Hepatocyte (in vitro differentiated cells): ENCODE measurements at regions not wholly inside any gene's neighbourhood (a gene's known extent, or its start where the extent isn't known, plus 50 kb on each side); places are given as distances from the start of the nearest gene placed in this dataset.

Experiments used
- DNase-seq: peaks from one replicate; pipeline ENCODE4 v3.0.0-alpha.2; 2016; ENCODE audit warnings: low spot score
- H2AFZ ChIP-seq: fragments of 200-600 bp; sonication (generic); 2 replicates; pipeline ENCODE4 v1.6.0; 2016; ENCODE audit warnings: antibody characterized with exemption, mild to moderate bottlenecking
- H3K27ac ChIP-seq: fragments of 200-600 bp; sonication (generic); 2 replicates; pipeline ENCODE4 v1.5.1; 2016; ENCODE audit warnings: mild to moderate bottlenecking
- H3K27me3 ChIP-seq: fragments of 200-600 bp; sonication (generic); 2 replicates; pipeline ENCODE4 v1.6.1; 2016
- H3K36me3 ChIP-seq: fragments of 200-600 bp; sonication (generic); replicated peaks from 2 replicates; pipeline ENCODE4 v1.5.1; 2016; ENCODE audit warnings: low read depth; ENCODE audit not compliant: insufficient read depth
- H3K4me1 ChIP-seq: fragments of 200-600 bp; sonication (generic); 2 replicates; pipeline ENCODE4 v1.5.1; 2016; ENCODE audit warnings: mild to moderate bottlenecking, moderate library complexity; ENCODE audit not compliant: insufficient read depth
- H3K4me2 ChIP-seq: fragments of 200-600 bp; sonication (generic); 2 replicates; pipeline ENCODE4 v1.6.0; 2016
- H3K4me3 ChIP-seq: fragments of 200-600 bp; sonication (generic); 2 replicates; pipeline ENCODE4 v1.5.1; 2016; ENCODE audit warnings: mild to moderate bottlenecking
- H3K79me2 ChIP-seq: fragments of 200-600 bp; sonication (generic); 2 replicates; pipeline ENCODE4 v1.6.0; 2017; ENCODE audit warnings: mild to moderate bottlenecking
- H3K9me2 ChIP-seq: fragments of 200-600 bp; sonication (generic); replicated peaks from 2 replicates; pipeline ENCODE4 v1.6.0; 2017; ENCODE audit warnings: mild to moderate bottlenecking; ENCODE audit not compliant: insufficient read depth
- H3K9me3 ChIP-seq: fragments of 200-600 bp; sonication (generic); 2 replicates; pipeline ENCODE4 v1.5.1; 2016; ENCODE audit warnings: low read depth, mild to moderate bottlenecking
- H4K20me1 ChIP-seq: fragments of 200-600 bp; sonication (generic); 2 replicates; pipeline ENCODE4 v1.6.0; 2016; ENCODE audit warnings: mild to moderate bottlenecking; ENCODE audit not compliant: insufficient read depth, poor library complexity, severe bottlenecking
- CTCF ChIP-seq: fragments of 200-600 bp; sonication (generic); IDR thresholded peaks from 2 replicates; pipeline ENCODE4 v1.5.1; 2016; ENCODE audit warnings: antibody characterized with exemption, mild to moderate bottlenecking; ENCODE audit not compliant: poor library complexity
- EZH2 ChIP-seq: fragments of 200-600 bp; sonication (generic); IDR thresholded peaks from 2 replicates; pipeline ENCODE4 v1.6.1; 2016; ENCODE audit warnings: antibody characterized with exemption, mild to moderate bottlenecking, borderline replicate concordance
- EZH2phosphoT487 ChIP-seq: fragments of 200-600 bp; sonication (generic); IDR thresholded peaks from one replicate; pipeline ENCODE4 v1.6.1; 2018; ENCODE audit warnings: antibody characterized with exemption, mild to moderate bottlenecking, low read depth, moderate library complexity; ENCODE audit not compliant: unreplicated experiment, severe bottlenecking
- WGBS: methylation state at CpG from one replicate; pipeline ENCODE4 v1.1.6; 2016; ENCODE audit warnings: low lambda C conversion rate; ENCODE audit errors: missing lambda C conversion rate; 5-methylcytosine and 5-hydroxymethylcytosine counted together

GRCh38 chr11:32033067-32033466 lies 57.8 kb upstream of the RCN1 start:
- Histone ChIP-seq H3K4me1 (no peaks in the 10 kb centered on the region), H3K4me2 (no peak overlapping the region), H3K4me3 (no peak overlapping the region), H3K9me2 (no peaks in the 10 kb centered on the region), H3K27ac (no peak overlapping the region), H3K36me3 (no peaks in the 10 kb centered on the region), H3K27me3 (peaks cover 8% of the 10 kb centered on the region), H4K20me1 (no peaks in the 10 kb centered on the region), H2AFZ (no peak overlapping the region), H3K79me2 (no peaks in the 10 kb centered on the region), H3K9me3 (no peaks in the 10 kb centered on the region)
- no peak for TF ChIP-seq EZH2
- TF ChIP-seq EZH2phosphoT487, result no peak
- TF ChIP-seq CTCF, result no peak
- WGBS, result 72% methylated on average over 2 of the region's 2 CpGs
- no peak for DNase-seq

GRCh38 chr11:32032478-32032877 lies 58.4 kb upstream of the RCN1 start:
- TF ChIP-seq EZH2 (no peak), EZH2phosphoT487 (no peak), CTCF (no peak)
- WGBS, result 62% methylated on average over 4 of the region's 4 CpGs
- Histone ChIP-seq H3K27me3 (peaks cover 12% of the 10 kb centered on the region), H3K36me3 (no peaks in the 10 kb centered on the region), H3K9me3 (no peaks in the 10 kb centered on the region), H3K79me2 (no peaks in the 10 kb centered on the region), H3K4me1 (no peaks in the 10 kb centered on the region), H3K9me2 (no peaks in the 10 kb centered on the region), H3K27ac (no peak overlapping the region), H3K4me3 (no peak overlapping the region), H2AFZ (no peak overlapping the region), H4K20me1 (no peaks in the 10 kb centered on the region), H3K4me2 (no peak overlapping the region)
- no peak for DNase-seq

- Histone ChIP-seq H4K20me1 (no peaks in the 10 kb centered on the region), H3K79me2 (no peaks in the 10 kb centered on the region), H3K9me2 (no peaks in the 10 kb centered on the region), H3K4me2 (no peak overlapping the region), H3K4me1 (no peaks in the 10 kb centered on the region), H3K4me3 (no peak overlapping the region), H3K27me3 (peaks cover 12% of the 10 kb centered on the region), H2AFZ (no peak overlapping the region), H3K9me3 (no peaks in the 10 kb centered on the region), H3K36me3 (no peaks in the 10 kb centered on the region), H3K27ac (no peak overlapping the region)
- 83% methylated on average over 1 of the region's 1 CpG for WGBS
- TF ChIP-seq CTCF (no peak), EZH2phosphoT487 (no peak), EZH2 (no peak)
- DNase-seq, result no peak
These were observed 58.8 kb upstream of the RCN1 start for GRCh38 chr11:32032052-32032451.

GRCh38 chr11:32030875-32031503 lies 59.9 kb upstream of the RCN1 start:
- H3K4me1 ChIP-seq, result no peaks in the 10 kb centered on the region
- H3K79me2 ChIP-seq, result no peaks in the 10 kb centered on the region
- no peaks in the 10 kb centered on the region for H3K9me2 ChIP-seq
- WGBS, result 79% methylated on average over 10 of the region's 10 CpGs
- H2AFZ ChIP-seq, result no peak overlapping the region
- no peaks in the 10 kb centered on the region for H3K36me3 ChIP-seq
- DNase-seq, result no peak
- TF ChIP-seq EZH2 (no peak), EZH2phosphoT487 (no peak), CTCF (no peak)
- peaks cover 8% of the 10 kb centered on the region for H3K27me3 ChIP-seq
- no peak overlapping the region for H3K27ac ChIP-seq
- no peak overlapping the region for H3K4me3 ChIP-seq
- H3K9me3 ChIP-seq, result no peaks in the 10 kb centered on the region
- H3K4me2 ChIP-seq, result no peak overlapping the region
- no peaks in the 10 kb centered on the region for H4K20me1 ChIP-seq
